ENCODE measurements at regions not wholly inside any gene's neighbourhood (a gene's known extent, or its start where the extent isn't known, plus 50 kb on each side); places are given as distances from the start of the nearest gene placed in this dataset.

- intact Hi-C loops (cut with DNase I, micrococcal nuclease) = no loop called here
- Histone ChIP-seq H3K4me3 (no peak overlapping the region), H3K36me3 (ENCODE audit: low read depth) (no peaks in the 10 kb centered on the region), H3K9me3 (no peaks in the 10 kb centered on the region), H3K4me1 (ENCODE audit: low read depth) (no peaks in the 10 kb centered on the region)
- ATAC-seq (no peak), DNase-seq (no peak)
- TF ChIP-seq, protein P1, sequence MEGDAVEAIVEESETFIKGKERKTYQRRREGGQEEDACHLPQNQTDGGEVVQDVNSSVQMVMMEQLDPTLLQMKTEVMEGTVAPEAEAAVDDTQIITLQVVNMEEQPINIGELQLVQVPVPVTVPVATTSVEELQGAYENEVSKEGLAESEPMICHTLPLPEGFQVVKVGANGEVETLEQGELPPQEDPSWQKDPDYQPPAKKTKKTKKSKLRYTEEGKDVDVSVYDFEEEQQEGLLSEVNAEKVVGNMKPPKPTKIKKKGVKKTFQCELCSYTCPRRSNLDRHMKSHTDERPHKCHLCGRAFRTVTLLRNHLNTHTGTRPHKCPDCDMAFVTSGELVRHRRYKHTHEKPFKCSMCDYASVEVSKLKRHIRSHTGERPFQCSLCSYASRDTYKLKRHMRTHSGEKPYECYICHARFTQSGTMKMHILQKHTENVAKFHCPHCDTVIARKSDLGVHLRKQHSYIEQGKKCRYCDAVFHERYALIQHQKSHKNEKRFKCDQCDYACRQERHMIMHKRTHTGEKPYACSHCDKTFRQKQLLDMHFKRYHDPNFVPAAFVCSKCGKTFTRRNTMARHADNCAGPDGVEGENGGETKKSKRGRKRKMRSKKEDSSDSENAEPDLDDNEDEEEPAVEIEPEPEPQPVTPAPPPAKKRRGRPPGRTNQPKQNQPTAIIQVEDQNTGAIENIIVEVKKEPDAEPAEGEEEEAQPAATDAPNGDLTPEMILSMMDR (IDR thresholded peaks at IDR 0.05) = no peak
These were observed 362.5 kb downstream of the PREX1 start for GRCh38 chr20:48465271-48465670.

DNA sequence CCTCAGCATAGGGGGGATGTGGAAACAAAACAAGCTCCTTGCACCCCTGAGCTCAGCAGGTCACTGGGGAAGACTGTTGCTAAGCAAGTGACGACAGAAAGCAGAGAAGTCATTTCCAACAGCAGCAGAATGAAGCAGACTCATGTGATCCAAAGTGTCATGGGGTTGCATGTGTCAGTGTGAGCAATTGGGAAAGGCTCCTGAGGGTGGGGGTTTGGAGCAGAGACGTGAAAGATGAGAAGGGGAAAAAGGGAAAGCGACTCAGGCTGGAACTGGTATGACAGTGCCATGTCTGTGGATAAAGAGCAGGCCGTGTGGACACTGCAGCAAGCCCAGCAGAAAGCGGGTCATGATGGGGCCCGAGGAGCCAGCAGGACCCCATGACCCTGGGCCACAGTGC lies 363.9 kb downstream of the PREX1 start:
- no peak for ATAC-seq
- TF ChIP-seq, protein P1 (IDR thresholded peaks at IDR 0.05) = no peak
- intact Hi-C loops (cut with DNase I, micrococcal nuclease) = no loop called here

DNA sequence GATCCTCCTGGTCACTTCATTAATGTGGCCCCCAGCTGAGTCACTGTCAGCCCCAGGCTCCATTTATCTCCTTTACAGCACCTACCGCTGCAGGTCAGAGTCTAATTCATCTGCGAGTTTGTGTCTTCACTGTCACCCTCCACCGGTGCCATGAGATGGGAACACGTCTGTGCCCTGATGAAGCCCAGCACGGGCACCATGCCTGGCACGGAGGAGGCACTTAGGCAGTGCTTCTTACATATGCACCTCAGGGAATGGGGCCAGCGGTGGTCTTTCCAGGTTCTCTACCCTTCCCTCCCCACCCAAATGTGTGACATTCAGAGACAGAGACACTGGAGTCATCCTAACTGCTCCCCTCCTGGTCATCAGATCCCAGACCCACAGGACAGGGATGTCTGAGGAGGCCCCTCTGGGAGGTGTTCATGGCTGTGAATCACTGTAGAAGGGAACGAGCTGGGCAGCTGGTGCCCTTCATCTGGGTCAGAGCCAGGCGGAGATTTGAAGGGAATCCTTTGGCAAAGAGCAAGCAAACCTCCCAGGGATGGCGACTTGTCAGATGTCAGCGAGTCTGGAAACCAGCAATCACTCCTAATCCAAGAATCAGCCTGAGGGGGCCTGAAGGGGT lies 364.6 kb downstream of the PREX1 start:
- intact Hi-C loops (cut with DNase I, micrococcal nuclease) = no loop called here
- DNase-seq = no peak
- H3K4me3 ChIP-seq = no peak overlapping the region
- H3K9me3 ChIP-seq = no peaks in the 10 kb centered on the region
- no peak for ATAC-seq
- TF ChIP-seq, protein P1 (IDR thresholded peaks at IDR 0.05) = no peak
- no peaks in the 10 kb centered on the region for H3K4me1 ChIP-seq (ENCODE audit: low read depth)
- no peaks in the 10 kb centered on the region for H3K36me3 ChIP-seq (ENCODE audit: low read depth)

More for the DNA sequence above, 363.9 kb downstream of the PREX1 start:
- no peak for DNase-seq
- Histone ChIP-seq H3K36me3 (ENCODE audit: low read depth) (no peaks in the 10 kb centered on the region), H3K4me1 (ENCODE audit: low read depth) (no peaks in the 10 kb centered on the region), H3K9me3 (no peaks in the 10 kb centered on the region), H3K4me3 (no peak overlapping the region)

- intact Hi-C loops (cut with DNase I, micrococcal nuclease) = no loop called here
- TF ChIP-seq, protein P1 (IDR thresholded peaks at IDR 0.05) = no peak
- ATAC-seq (no peak), DNase-seq (no peak)
- Histone ChIP-seq H3K36me3 (ENCODE audit: low read depth) (no peaks in the 10 kb centered on the region), H3K9me3 (no peaks in the 10 kb centered on the region), H3K4me3 (no peak overlapping the region), H3K4me1 (ENCODE audit: low read depth) (no peaks in the 10 kb centered on the region)
These were observed 366.1 kb downstream of the PREX1 start for GRCh38 chr20:48461735-48462119.

DNA sequence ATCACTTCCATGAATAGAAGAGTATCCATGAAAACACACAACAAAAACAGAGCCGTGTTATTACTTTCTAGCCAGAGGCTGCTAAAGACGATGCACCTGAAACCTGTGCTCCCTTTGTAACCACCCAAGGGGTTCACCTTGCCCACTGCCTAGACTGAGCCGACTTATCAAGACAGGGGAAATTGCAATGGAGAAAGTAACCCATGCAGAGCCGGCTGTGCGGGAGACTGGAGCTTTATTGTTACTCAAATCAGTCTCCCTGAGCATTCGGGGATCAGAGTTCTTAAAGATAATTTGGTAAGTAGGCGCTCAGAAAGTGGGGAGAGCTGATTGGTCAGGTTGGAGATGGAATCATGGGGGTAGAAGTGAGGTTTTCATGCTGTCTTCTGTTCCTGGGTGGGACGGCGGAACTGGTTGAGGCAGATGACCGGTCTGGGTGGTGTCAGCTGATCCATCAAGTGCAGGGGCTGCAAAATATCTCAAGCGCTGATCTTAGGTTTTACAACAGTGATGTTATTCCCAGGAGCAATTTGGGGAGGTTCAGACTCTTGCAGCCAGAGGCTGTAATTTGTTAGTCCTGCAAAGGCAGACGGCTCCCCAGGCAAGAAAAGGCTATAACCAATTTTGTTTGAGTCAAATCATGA lies 366.6 kb downstream of the PREX1 start:
- intact Hi-C loops (cut with DNase I, micrococcal nuclease) = no loop called here
- DNase-seq = no peak
- H3K4me3 ChIP-seq = no peak overlapping the region
- H3K4me1 ChIP-seq (ENCODE audit: low read depth) = no peaks in the 10 kb centered on the region
- no peak for ATAC-seq
- H3K9me3 ChIP-seq = no peaks in the 10 kb centered on the region
- no peaks in the 10 kb centered on the region for H3K36me3 ChIP-seq (ENCODE audit: low read depth)
- TF ChIP-seq, protein P1 (IDR thresholded peaks at IDR 0.05) = no peak
